PC-3 (cell line): ENCODE measurements at regions not wholly inside any gene's neighbourhood (a gene's known extent, or its start where the extent isn't known, plus 50 kb on each side); places are given as distances from the start of the nearest gene placed in this dataset.

Experiments used
- ATAC-seq: fragments of 200-7000 bp; cut with Tn5 transposase; 2 replicates; pipeline ENCODE4 v1.9.1; 2020; ENCODE audit warnings: mild to moderate bottlenecking, moderate library complexity
- BruUV-seq: library from RNA; stranded (reverse); fragments of 400-500 nt; replicated peaks from 2 replicates; lab custom pipeline; 2021; lab: Mats Ljungman, UMichigan
- CTCF ChIA-PET: fragments of 300-600 bp; sonication (Branson Sonifier 250); formaldehyde crosslinking; loops from one replicate; lab custom pipeline; 2022; ENCODE audit warnings: antibody characterized with exemption; lab: Charles Lee
- POLR2A ChIA-PET: fragments of 300-600 bp; sonication (Branson Sonifier 250); formaldehyde crosslinking; loops from one replicate; lab custom pipeline; 2022; ENCODE audit warnings: antibody characterized with exemption; ENCODE audit not compliant: unreplicated experiment; lab: Charles Lee
- DNase-seq: peaks from one replicate; pipeline ENCODE4 v3.0.0-alpha.2; 2015
- H2AFZ ChIP-seq: fragments of 300-600 bp; sonication (generic); 2 replicates; pipeline ENCODE4 v1.6.0; 2016; ENCODE audit warnings: antibody characterized with exemption, low read length
- H3F3A ChIP-seq: fragments of 300-600 bp; sonication (generic); one replicate; pipeline ENCODE4 v1.6.0; 2017; ENCODE audit warnings: antibody characterized with exemption, low read length, control low read depth, mild to moderate bottlenecking; ENCODE audit not compliant: unreplicated experiment
- H3K27ac ChIP-seq: fragments of 300-600 bp; sonication (generic); 2 replicates; pipeline ENCODE4 v1.5.1; 2016; ENCODE audit warnings: mild to moderate bottlenecking, low read length
- H3K27me3 ChIP-seq: fragments of 300-600 bp; sonication (generic); 2 replicates; pipeline ENCODE4 v1.6.1; 2016; ENCODE audit warnings: low read length, mixed read lengths
- H3K36me3 ChIP-seq: fragments of 300-600 bp; sonication (generic); 2 replicates; pipeline ENCODE4 v1.6.1; 2016; ENCODE audit warnings: low read depth, mixed run types, low read length, mixed read lengths
- H3K4me1 ChIP-seq: fragments of 300-600 bp; sonication (generic); 2 replicates; pipeline ENCODE4 v1.5.1; 2016; ENCODE audit warnings: low read length; ENCODE audit not compliant: insufficient read depth
- H3K4me2 ChIP-seq: fragments of 300-600 bp; sonication (generic); 2 replicates; pipeline ENCODE4 v1.6.0; 2016; ENCODE audit warnings: low read length
- H3K4me3 ChIP-seq: fragments of 300-600 bp; sonication (generic); 2 replicates; pipeline ENCODE4 v1.5.1; 2016; ENCODE audit warnings: mild to moderate bottlenecking, low read length, mixed read lengths
- H3K79me2 ChIP-seq: fragments of 300-600 bp; sonication (generic); 2 replicates; pipeline ENCODE4 v1.6.1; 2017; ENCODE audit warnings: low read length, mixed read lengths
- H3K9ac ChIP-seq: fragments of 300-600 bp; sonication (generic); 2 replicates; pipeline ENCODE4 v1.6.0; 2016; ENCODE audit warnings: mild to moderate bottlenecking, low read length
- H3K9me2 ChIP-seq: fragments of 300-600 bp; sonication (generic); replicated peaks from 2 replicates; pipeline ENCODE4 v1.6.1; 2016; ENCODE audit warnings: mixed run types, low read length, mixed read lengths
- H3K9me3 ChIP-seq: fragments of 300-600 bp; sonication (generic); 2 replicates; pipeline ENCODE4 v1.6.1; 2016; ENCODE audit warnings: low read length, mixed read lengths
- H4K20me1 ChIP-seq: fragments of 300-600 bp; sonication (generic); 2 replicates; pipeline ENCODE4 v1.6.1; 2016; ENCODE audit warnings: low read length, mixed read lengths
- EZH2 ChIP-seq: fragments of 300-600 bp; sonication (generic); IDR thresholded peaks from one replicate; pipeline ENCODE4 v1.6.1; 2017; ENCODE audit warnings: antibody characterized with exemption, mild to moderate bottlenecking, low read length; ENCODE audit not compliant: unreplicated experiment
- EZH2phosphoT487 ChIP-seq: fragments of 300-600 bp; sonication (generic); IDR thresholded peaks from 2 replicates; pipeline ENCODE4 v1.6.1; 2018; ENCODE audit warnings: mild to moderate bottlenecking, antibody characterized with exemption, low read length, borderline replicate concordance
- intact Hi-C: fragments of 100-400 bp; cut with micrococcal nuclease; formaldehyde crosslinking; loops from 2 replicates; pipeline ENCODE4 v1.9.0; 2023
- TF ChIP-seq, protein P1 (sequence below): fragments of 300-600 bp; sonication (generic); conservative IDR thresholded peaks from 2 replicates; pipeline ENCODE4 v1.5.1; 2017; ENCODE audit warnings: antibody characterized with exemption, low read depth, mild to moderate bottlenecking, low read length

DNA sequence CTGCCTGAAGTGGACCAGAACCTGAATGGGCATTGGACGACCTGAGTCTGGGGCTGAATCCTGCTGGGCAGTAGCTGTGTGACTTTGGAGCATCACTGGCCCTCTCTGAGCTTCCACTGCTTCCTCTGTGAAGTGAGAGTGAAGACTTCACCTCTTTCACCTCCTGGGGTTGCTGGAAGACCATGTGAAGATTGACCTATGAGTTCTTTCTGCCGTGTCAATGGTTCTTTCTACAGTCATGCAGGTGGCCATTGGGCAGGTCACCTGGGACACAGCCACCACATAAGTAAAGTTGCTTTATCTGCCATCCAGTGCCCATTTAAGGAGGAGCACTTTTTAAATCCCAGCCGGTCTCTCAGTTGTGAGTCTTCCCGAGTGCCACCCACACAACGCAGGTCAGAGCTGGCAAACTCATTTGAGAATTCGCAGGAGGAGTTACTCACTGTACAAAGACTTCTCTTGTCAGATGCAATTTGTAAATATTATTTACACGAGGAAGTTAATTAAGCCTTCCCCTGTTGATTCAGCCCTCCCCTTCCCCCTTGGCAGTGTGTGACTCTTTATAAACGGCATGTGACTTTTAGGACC, 74.8 kb upstream of the TCL1B start:
- Histone ChIP-seq H2AFZ (no peak overlapping the region), H3K79me2 (no peaks in the 10 kb centered on the region), H3K27ac (no peak overlapping the region), H3K4me2 (no peak overlapping the region), H3K9me3 (no peaks in the 10 kb centered on the region), H3K4me1 (no peaks in the 10 kb centered on the region), H3K9me2 (no peaks in the 10 kb centered on the region), H3K36me3 (no peaks in the 10 kb centered on the region), H3K4me3 (no peak overlapping the region), H3K27me3 (peaks cover 86% of the 10 kb centered on the region), H4K20me1 (no peaks in the 10 kb centered on the region), H3F3A (no peaks in the 10 kb centered on the region), H3K9ac (no peak overlapping the region)
- DNase-seq: no peak
- no peak for TF ChIP-seq EZH2
- no peak for TF ChIP-seq EZH2phosphoT487
- TF ChIP-seq, protein P1, sequence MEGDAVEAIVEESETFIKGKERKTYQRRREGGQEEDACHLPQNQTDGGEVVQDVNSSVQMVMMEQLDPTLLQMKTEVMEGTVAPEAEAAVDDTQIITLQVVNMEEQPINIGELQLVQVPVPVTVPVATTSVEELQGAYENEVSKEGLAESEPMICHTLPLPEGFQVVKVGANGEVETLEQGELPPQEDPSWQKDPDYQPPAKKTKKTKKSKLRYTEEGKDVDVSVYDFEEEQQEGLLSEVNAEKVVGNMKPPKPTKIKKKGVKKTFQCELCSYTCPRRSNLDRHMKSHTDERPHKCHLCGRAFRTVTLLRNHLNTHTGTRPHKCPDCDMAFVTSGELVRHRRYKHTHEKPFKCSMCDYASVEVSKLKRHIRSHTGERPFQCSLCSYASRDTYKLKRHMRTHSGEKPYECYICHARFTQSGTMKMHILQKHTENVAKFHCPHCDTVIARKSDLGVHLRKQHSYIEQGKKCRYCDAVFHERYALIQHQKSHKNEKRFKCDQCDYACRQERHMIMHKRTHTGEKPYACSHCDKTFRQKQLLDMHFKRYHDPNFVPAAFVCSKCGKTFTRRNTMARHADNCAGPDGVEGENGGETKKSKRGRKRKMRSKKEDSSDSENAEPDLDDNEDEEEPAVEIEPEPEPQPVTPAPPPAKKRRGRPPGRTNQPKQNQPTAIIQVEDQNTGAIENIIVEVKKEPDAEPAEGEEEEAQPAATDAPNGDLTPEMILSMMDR: no peak
- no peak for ATAC-seq
- intact Hi-C loops: no loop called here
- CTCF ChIA-PET: no interaction called here
- POLR2A ChIA-PET: no interaction called here
- BruUV-seq: no TSS peak

DNA sequence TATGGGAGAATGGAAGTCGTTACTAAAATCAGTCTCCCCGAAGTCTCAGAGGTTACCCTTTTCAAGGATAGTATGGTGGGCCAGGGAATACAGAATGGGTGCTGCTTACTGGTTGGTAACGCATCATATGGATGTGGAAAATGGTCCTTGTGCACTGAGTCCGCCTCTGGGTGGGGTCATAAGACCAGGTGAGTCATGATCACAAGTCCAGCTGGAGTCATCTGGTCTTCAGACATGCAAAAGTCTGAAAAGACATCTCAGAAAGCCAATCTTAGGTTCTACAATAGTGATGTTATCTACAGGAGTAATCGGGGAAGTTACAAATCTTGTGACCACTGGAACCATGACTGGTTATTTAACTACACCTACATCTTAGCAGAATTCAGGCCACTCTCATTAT, 71.9 kb upstream of the TCL1B start:
- no peaks in the 10 kb centered on the region for H4K20me1 ChIP-seq
- H3K36me3 ChIP-seq: no peaks in the 10 kb centered on the region
- H3K27ac ChIP-seq: no peak overlapping the region
- H3K4me3 ChIP-seq: no peak overlapping the region
- DNase-seq (no peak), ATAC-seq (no peak)
- H3K9me2 ChIP-seq: no peaks in the 10 kb centered on the region
- H3F3A ChIP-seq: no peaks in the 10 kb centered on the region
- H3K27me3 ChIP-seq: peaks cover 58% of the 10 kb centered on the region
- H3K4me2 ChIP-seq: no peak overlapping the region
- H3K4me1 ChIP-seq: no peaks in the 10 kb centered on the region
- POLR2A ChIA-PET: no interaction called here
- intact Hi-C loops: no loop called here
- H3K79me2 ChIP-seq: no peaks in the 10 kb centered on the region
- no peak for TF ChIP-seq EZH2
- TF ChIP-seq, protein P1: no peak
- no peak for TF ChIP-seq EZH2phosphoT487
- H3K9me3 ChIP-seq: no peaks in the 10 kb centered on the region
- no peak overlapping the region for H3K9ac ChIP-seq
- no TSS peak for BruUV-seq
- H2AFZ ChIP-seq: no peak overlapping the region
- CTCF ChIA-PET: no interaction called here

DNA sequence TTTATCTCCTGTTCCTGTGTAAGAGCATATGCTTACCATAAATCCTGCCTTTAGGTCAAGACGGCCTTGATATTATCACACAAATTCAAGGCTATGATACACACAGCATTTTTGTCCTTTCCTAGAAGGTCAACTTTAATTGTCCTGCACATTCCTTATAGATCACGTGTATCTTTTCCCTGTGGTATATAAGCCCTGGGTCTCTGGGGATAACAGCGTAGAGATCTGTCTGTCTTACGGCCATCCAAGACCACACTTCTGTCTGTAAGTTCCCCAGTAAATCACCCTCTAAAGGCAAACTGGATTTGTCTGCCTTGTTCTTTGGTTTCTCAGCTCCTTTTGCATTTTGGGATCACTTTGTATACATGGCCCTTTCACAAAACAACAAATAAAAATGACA, 69.5 kb upstream of the TCL1B start:
- TF ChIP-seq EZH2 (no peak), EZH2phosphoT487 (no peak)
- TF ChIP-seq, protein P1: no peak
- DNase-seq (no peak), ATAC-seq (no peak)
- Histone ChIP-seq H3K79me2 (no peaks in the 10 kb centered on the region), H3K27me3 (peaks cover 39% of the 10 kb centered on the region), H2AFZ (no peak overlapping the region), H3K4me2 (no peak overlapping the region), H3F3A (no peaks in the 10 kb centered on the region), H3K36me3 (no peaks in the 10 kb centered on the region), H3K9me3 (no peaks in the 10 kb centered on the region), H3K4me3 (no peak overlapping the region), H3K4me1 (no peaks in the 10 kb centered on the region), H3K9ac (no peak overlapping the region), H3K27ac (no peak overlapping the region), H3K9me2 (no peaks in the 10 kb centered on the region), H4K20me1 (no peaks in the 10 kb centered on the region)
- intact Hi-C loops: no loop called here
- CTCF ChIA-PET: no interaction called here
- no TSS peak for BruUV-seq
- POLR2A ChIA-PET: no interaction called here
